ENCODE measurements at regions not wholly inside any gene's neighbourhood (a gene's known extent, or its start where the extent isn't known, plus 50 kb on each side); places are given as distances from the start of the nearest gene placed in this dataset.

GRCh38 chr11:120032766-120033390, 105.0 kb downstream of the TRIM29 start:
- DNase-seq = no peak

- no peak for DNase-seq
These were observed 106.0 kb downstream of the TRIM29 start for GRCh38 chr11:120031612-120032600.

GRCh38 chr11:120031156-120031555, 106.8 kb downstream of the TRIM29 start:
- no peak for DNase-seq

GRCh38 chr11:120030411-120030810, 107.5 kb downstream of the TRIM29 start:
- no peak for DNase-seq

- DNase-seq = no peak
These were observed 108.6 kb downstream of the TRIM29 start for GRCh38 chr11:120029321-120029720.

- DNase-seq = no peak
These were observed 109.0 kb downstream of the TRIM29 start for GRCh38 chr11:120028897-120029258.

- no peak for DNase-seq
These were observed 109.6 kb downstream of the TRIM29 start for GRCh38 chr11:120028181-120028896.

GRCh38 chr11:120027546-120028180, 110.2 kb downstream of the TRIM29 start:
- no peak for DNase-seq

- no peak for DNase-seq
These were observed 112.1 kb downstream of the TRIM29 start for GRCh38 chr11:120025606-120026335.

- no peak for DNase-seq
These were observed 113.3 kb downstream of the TRIM29 start for GRCh38 chr11:120024586-120024985.

GRCh38 chr11:120024046-120024445, 113.9 kb downstream of the TRIM29 start:
- no peak for DNase-seq

GRCh38 chr11:120023551-120023950, 114.4 kb downstream of the TRIM29 start:
- no peak for DNase-seq

GRCh38 chr11:120023120-120023519, 114.8 kb downstream of the TRIM29 start:
- DNase-seq = no peak

GRCh38 chr11:120022617-120023016, 115.3 kb downstream of the TRIM29 start:
- DNase-seq = no peak

GRCh38 chr11:120021978-120022377, 115.9 kb downstream of the TRIM29 start:
- no peak for DNase-seq

- no peak for DNase-seq
These were observed 116.4 kb downstream of the TRIM29 start for GRCh38 chr11:120021391-120021953.

GRCh38 chr11:120020981-120021380, 116.9 kb downstream of the TRIM29 start:
- DNase-seq = no peak

- no peak for DNase-seq
These were observed 117.4 kb downstream of the TRIM29 start for GRCh38 chr11:120020486-120020885.

- DNase-seq = no peak
These were observed 118.7 kb downstream of the TRIM29 start for GRCh38 chr11:120019191-120019590.

- no peak for DNase-seq
These were observed 120.2 kb downstream of the TRIM29 start for GRCh38 chr11:120017582-120018150.

Measured in SHP77 (cell line).